ENCODE measurements at regions not wholly inside any gene's neighbourhood (a gene's known extent, or its start where the extent isn't known, plus 50 kb on each side); places are given as distances from the start of the nearest gene placed in this dataset.
"Not testable (repeated sequence)": the region's sequence is repeated elsewhere in the genome, so short reads cannot be mapped to it uniquely, and the experiment has no call there.

GRCh38 chr2:225233234-225233633 lies 166.3 kb upstream of the NYAP2 start:
- ATAC-seq (no peak), DNase-seq (ENCODE audit: low read depth, low spot score) (no peak)
- in situ Hi-C loops (cut with HindIII; ENCODE audit: low pct_unique_long_range_greater_than_20kb, low sequenced_read_pairs): no loop called here
- Histone ChIP-seq H3K4me3 (ENCODE audit: low read depth in 2 of 2, low read length in 2 of 2) (no peak overlapping the region), H3K36me3 (ENCODE audit: control insufficient read depth, insufficient read depth, low read length) (no peaks in the 10 kb centered on the region), H3K27ac (ENCODE audit: low read length) (no peak overlapping the region), H3K4me1 (ENCODE audit: control insufficient read depth, insufficient read depth, low read length) (no peaks in the 10 kb centered on the region), H3K9me3 (ENCODE audit: control insufficient read depth, insufficient read depth, low read depth, low read length) (no peaks in the 10 kb centered on the region), H3K27me3 (ENCODE audit: control insufficient read depth, insufficient read depth, low read length) (no peaks in the 10 kb centered on the region)
- no peak for TF ChIP-seq TCF7L2 (IDR thresholded peaks at IDR 0.05; ENCODE audit: low read depth, low read length)
- no peak for TF ChIP-seq REST (IDR thresholded peaks at IDR 0.05; ENCODE audit: insufficient read depth in 1 of 2, low read depth in 2 of 2, low read length in 1 of 2)
- no peak for TF ChIP-seq SIN3A (IDR thresholded peaks at IDR 0.05; ENCODE audit: borderline replicate concordance, insufficient read depth, low read depth, low read length)
- no peak for TF ChIP-seq POLR2AphosphoS5 (IDR thresholded peaks at IDR 0.05; ENCODE audit: low read depth, low read length)
- TF ChIP-seq, protein P1, sequence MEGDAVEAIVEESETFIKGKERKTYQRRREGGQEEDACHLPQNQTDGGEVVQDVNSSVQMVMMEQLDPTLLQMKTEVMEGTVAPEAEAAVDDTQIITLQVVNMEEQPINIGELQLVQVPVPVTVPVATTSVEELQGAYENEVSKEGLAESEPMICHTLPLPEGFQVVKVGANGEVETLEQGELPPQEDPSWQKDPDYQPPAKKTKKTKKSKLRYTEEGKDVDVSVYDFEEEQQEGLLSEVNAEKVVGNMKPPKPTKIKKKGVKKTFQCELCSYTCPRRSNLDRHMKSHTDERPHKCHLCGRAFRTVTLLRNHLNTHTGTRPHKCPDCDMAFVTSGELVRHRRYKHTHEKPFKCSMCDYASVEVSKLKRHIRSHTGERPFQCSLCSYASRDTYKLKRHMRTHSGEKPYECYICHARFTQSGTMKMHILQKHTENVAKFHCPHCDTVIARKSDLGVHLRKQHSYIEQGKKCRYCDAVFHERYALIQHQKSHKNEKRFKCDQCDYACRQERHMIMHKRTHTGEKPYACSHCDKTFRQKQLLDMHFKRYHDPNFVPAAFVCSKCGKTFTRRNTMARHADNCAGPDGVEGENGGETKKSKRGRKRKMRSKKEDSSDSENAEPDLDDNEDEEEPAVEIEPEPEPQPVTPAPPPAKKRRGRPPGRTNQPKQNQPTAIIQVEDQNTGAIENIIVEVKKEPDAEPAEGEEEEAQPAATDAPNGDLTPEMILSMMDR (IDR thresholded peaks at IDR 0.05): no peak
- intact Hi-C loops (cut with micrococcal nuclease; ENCODE audit: unreplicated experiment): no loop called here
- CTCF ChIA-PET: no interaction called here
- POLR2A ChIA-PET: no interaction called here
- BruUV-seq (replicated peaks): no TSS peak

DNA sequence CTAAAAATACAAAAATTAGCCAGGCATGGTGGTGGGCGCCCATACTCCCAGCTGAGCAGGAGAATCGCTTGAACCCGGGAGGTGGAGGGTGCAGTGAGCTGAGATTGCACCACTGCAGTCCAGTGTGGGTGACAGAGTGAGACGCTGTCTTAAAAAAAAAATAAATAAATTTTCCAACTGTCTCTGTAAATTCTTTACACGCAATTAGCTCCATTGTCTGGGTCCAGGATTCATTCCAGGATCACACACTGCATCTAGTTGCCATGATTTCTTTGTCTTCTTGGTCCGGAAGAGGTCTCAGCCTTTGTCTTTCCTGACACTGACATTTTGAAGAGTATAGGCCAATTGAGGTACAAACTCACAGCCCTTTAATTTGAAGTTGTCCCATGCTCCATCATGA lies 167.6 kb upstream of the NYAP2 start:
- no peak for DNase-seq (ENCODE audit: low read depth, low spot score)
- TF ChIP-seq, protein P1 (IDR thresholded peaks at IDR 0.05): no peak
- TF ChIP-seq POLR2AphosphoS5 (IDR thresholded peaks at IDR 0.05; ENCODE audit: low read depth, low read length): no peak
- no peak for TF ChIP-seq REST (IDR thresholded peaks at IDR 0.05; ENCODE audit: insufficient read depth in 1 of 2, low read depth in 2 of 2, low read length in 1 of 2)
- no peak for TF ChIP-seq SIN3A (IDR thresholded peaks at IDR 0.05; ENCODE audit: borderline replicate concordance, insufficient read depth, low read depth, low read length)
- TF ChIP-seq TCF7L2 (IDR thresholded peaks at IDR 0.05; ENCODE audit: low read depth, low read length): no peak
- POLR2A ChIA-PET: no interaction called here

GRCh38 chr2:225229346-225229745 lies 170.2 kb upstream of the NYAP2 start:
- H3K27me3 ChIP-seq (ENCODE audit: control insufficient read depth, insufficient read depth, low read length); H3K4me1 ChIP-seq (ENCODE audit: control insufficient read depth, insufficient read depth, low read length); CTCF ChIA-PET; DNase-seq (ENCODE audit: low read depth, low spot score); ATAC-seq; H3K4me3 ChIP-seq (ENCODE audit: low read depth in 2 of 2, low read length in 2 of 2); intact Hi-C loops (cut with micrococcal nuclease; ENCODE audit: unreplicated experiment); H3K27ac ChIP-seq (ENCODE audit: low read length); POLR2A ChIA-PET; H3K36me3 ChIP-seq (ENCODE audit: control insufficient read depth, insufficient read depth, low read length); in situ Hi-C loops (cut with HindIII; ENCODE audit: low pct_unique_long_range_greater_than_20kb, low sequenced_read_pairs); H3K9me3 ChIP-seq (ENCODE audit: control insufficient read depth, insufficient read depth, low read depth, low read length); BruUV-seq (replicated peaks): not testable (repeated sequence)

More for the DNA sequence above, 167.6 kb upstream of the NYAP2 start:
- in situ Hi-C loops (cut with HindIII; ENCODE audit: low pct_unique_long_range_greater_than_20kb, low sequenced_read_pairs): no loop called here
- BruUV-seq (replicated peaks): no TSS peak
- Histone ChIP-seq H3K4me3 (ENCODE audit: low read depth in 2 of 2, low read length in 2 of 2) (no peak overlapping the region), H3K27ac (ENCODE audit: low read length) (no peak overlapping the region), H3K36me3 (ENCODE audit: control insufficient read depth, insufficient read depth, low read length) (no peaks in the 10 kb centered on the region), H3K27me3 (ENCODE audit: control insufficient read depth, insufficient read depth, low read length) (no peaks in the 10 kb centered on the region), H3K4me1 (ENCODE audit: control insufficient read depth, insufficient read depth, low read length) (no peaks in the 10 kb centered on the region), H3K9me3 (ENCODE audit: control insufficient read depth, insufficient read depth, low read depth, low read length) (no peaks in the 10 kb centered on the region)
- CTCF ChIA-PET: no interaction called here
- ATAC-seq: no peak
- intact Hi-C loops (cut with micrococcal nuclease; ENCODE audit: unreplicated experiment): no loop called here

All from Panc1 (cell line).